ENCODE measurements at regions not wholly inside any gene's neighbourhood (a gene's known extent, or its start where the extent isn't known, plus 50 kb on each side); places are given as distances from the start of the nearest gene placed in this dataset.
"Not testable (repeated sequence)": the region's sequence is repeated elsewhere in the genome, so short reads cannot be mapped to it uniquely, and the experiment has no call there.

GRCh38 chr2:117336496-117336895 is 478.0 kb upstream of the DDX18 start:
- no peak for DNase-seq (ENCODE audit: low read depth in 4 of 4, low spot score in 2 of 4)

- not testable (repeated sequence) for DNase-seq (ENCODE audit: low read depth in 4 of 4, low spot score in 2 of 4)
Measured at GRCh38 chr2:117337981-117338380, 476.5 kb upstream of the DDX18 start.

GRCh38 chr2:117339980-117340379 is 474.5 kb upstream of the DDX18 start:
- no peak for DNase-seq (ENCODE audit: low read depth in 4 of 4, low spot score in 2 of 4)

- no peak for DNase-seq (ENCODE audit: low read depth in 4 of 4, low spot score in 2 of 4)
Measured at GRCh38 chr2:117341690-117342089, 472.8 kb upstream of the DDX18 start.

- no peak for DNase-seq (ENCODE audit: low read depth in 4 of 4, low spot score in 2 of 4)
Measured at GRCh38 chr2:117342415-117342814, 472.1 kb upstream of the DDX18 start.

- no peak for DNase-seq (ENCODE audit: low read depth in 4 of 4, low spot score in 2 of 4)
Measured at GRCh38 chr2:117349687-117350086, 464.8 kb upstream of the DDX18 start.

GRCh38 chr2:117351396-117351795 is 463.1 kb upstream of the DDX18 start:
- DNase-seq (ENCODE audit: low read depth in 4 of 4, low spot score in 2 of 4), result no peak

GRCh38 chr2:117359266-117359914 is 455.1 kb upstream of the DDX18 start:
- no peak for DNase-seq (ENCODE audit: low read depth in 4 of 4, low spot score in 2 of 4)

GRCh38 chr2:117360586-117360985 is 453.9 kb upstream of the DDX18 start:
- DNase-seq (ENCODE audit: low read depth in 4 of 4, low spot score in 2 of 4), result no peak

- DNase-seq (ENCODE audit: low read depth in 4 of 4, low spot score in 2 of 4), result no peak
Measured at GRCh38 chr2:117378653-117379052, 435.8 kb upstream of the DDX18 start.

- DNase-seq (ENCODE audit: low read depth in 4 of 4, low spot score in 2 of 4), result no peak
Measured at GRCh38 chr2:117379928-117380327, 434.6 kb upstream of the DDX18 start.

GRCh38 chr2:117383997-117384396 is 430.5 kb upstream of the DDX18 start:
- DNase-seq (ENCODE audit: low read depth in 4 of 4, low spot score in 2 of 4), result not testable (repeated sequence)

GRCh38 chr2:117396161-117396560 is 418.3 kb upstream of the DDX18 start:
- DNase-seq (ENCODE audit: low read depth in 4 of 4, low spot score in 2 of 4), result no peak

- DNase-seq (ENCODE audit: low read depth in 4 of 4, low spot score in 2 of 4), result no peak
Measured at GRCh38 chr2:117401582-117401981, 412.9 kb upstream of the DDX18 start.

GRCh38 chr2:117406443-117406842 is 408.0 kb upstream of the DDX18 start:
- DNase-seq (ENCODE audit: low read depth in 4 of 4, low spot score in 2 of 4), result no peak

GRCh38 chr2:117407746-117408145 is 406.7 kb upstream of the DDX18 start:
- DNase-seq (ENCODE audit: low read depth in 4 of 4, low spot score in 2 of 4), result no peak

- DNase-seq (ENCODE audit: low read depth in 4 of 4, low spot score in 2 of 4), result no peak
Measured at GRCh38 chr2:117409443-117409842, 405.0 kb upstream of the DDX18 start.

- DNase-seq (ENCODE audit: low read depth in 4 of 4, low spot score in 2 of 4), result no peak
Measured at GRCh38 chr2:117411983-117412382, 402.5 kb upstream of the DDX18 start.

GRCh38 chr2:117432746-117433145 is 381.7 kb upstream of the DDX18 start:
- DNase-seq (ENCODE audit: low read depth in 4 of 4, low spot score in 2 of 4), result no peak

- DNase-seq (ENCODE audit: low read depth in 4 of 4, low spot score in 2 of 4), result no peak
Measured at GRCh38 chr2:117436697-117437096, 377.8 kb upstream of the DDX18 start.

- DNase-seq (ENCODE audit: low read depth in 4 of 4, low spot score in 2 of 4), result peak in 1 of 4 donors; percentile 7
Measured at GRCh38 chr2:117470311-117471095, 344.0 kb upstream of the DDX18 start.

GRCh38 chr2:117481608-117482007 is 332.9 kb upstream of the DDX18 start:
- no peak for DNase-seq (ENCODE audit: low read depth in 4 of 4, low spot score in 2 of 4)

Data from left renal cortex interstitium (tissue), 4 donors.